ENCODE measurements at regions not wholly inside any gene's neighbourhood (a gene's known extent, or its start where the extent isn't known, plus 50 kb on each side); places are given as distances from the start of the nearest gene placed in this dataset.

DNA sequence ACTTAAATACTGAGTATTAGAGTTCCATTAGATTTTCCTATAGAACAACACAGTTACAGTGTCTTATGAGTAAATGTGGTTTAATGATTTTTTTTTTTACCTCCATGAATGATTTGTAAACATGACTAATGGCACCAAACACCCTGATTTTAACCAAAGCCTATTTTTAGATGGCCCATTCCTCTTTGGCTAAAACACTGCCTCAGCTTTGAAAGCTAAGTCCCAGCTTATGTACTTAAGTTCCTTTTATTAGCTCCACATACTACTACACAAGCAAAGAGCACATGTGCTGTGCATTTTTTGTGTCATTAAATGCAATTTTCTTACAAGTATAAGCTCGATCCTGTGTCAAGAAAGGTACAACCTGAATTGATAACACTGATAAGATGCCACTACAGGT lies 575.6 kb upstream of the PITX2 start:
- no peak for TF ChIP-seq CTCF (IDR thresholded peaks at IDR 0.05; ENCODE audit: poor library complexity)
- no peak for TF ChIP-seq EZH2 (IDR thresholded peaks at IDR 0.05; ENCODE audit: borderline replicate concordance)
- no peak for TF ChIP-seq EZH2phosphoT487 (IDR thresholded peaks at IDR 0.05; ENCODE audit: low read depth, severe bottlenecking, unreplicated experiment)
